Lung microvascular endothelial cell (primary cell): ENCODE measurements at regions not wholly inside any gene's neighbourhood (a gene's known extent, or its start where the extent isn't known, plus 50 kb on each side); places are given as distances from the start of the nearest gene placed in this dataset.
"Not testable (repeated sequence)": the region's sequence is repeated elsewhere in the genome, so short reads cannot be mapped to it uniquely, and the experiment has no call there.

ENCODE experiments used
- DNase-seq, 2 donors: peaks; one replicate each; pipeline versions ENCODE4 v3.0.0 to v3.0.0-alpha.2; 2010; ENCODE audit warnings: low read depth in 2 of 2

GRCh38 chr9:67423049-67423728 is 430.8 kb upstream of the SPATA31A3 start:
- not testable (repeated sequence) for DNase-seq

GRCh38 chr9:67418496-67419079 is 426.2 kb upstream of the SPATA31A3 start:
- not testable (repeated sequence) for DNase-seq

- DNase-seq: not testable (repeated sequence)
Measured at GRCh38 chr9:67417341-67417983, 425.1 kb upstream of the SPATA31A3 start.

- not testable (repeated sequence) for DNase-seq
Measured at GRCh38 chr9:67416639-67417038, 424.3 kb upstream of the SPATA31A3 start.

- DNase-seq: not testable (repeated sequence)
Measured at GRCh38 chr9:67410606-67411220, 418.4 kb upstream of the SPATA31A3 start.

- DNase-seq: not testable (repeated sequence)
Measured at GRCh38 chr9:67403739-67404138, 411.4 kb upstream of the SPATA31A3 start.

GRCh38 chr9:67397731-67398130 is 405.4 kb upstream of the SPATA31A3 start:
- not testable (repeated sequence) for DNase-seq

DNA sequence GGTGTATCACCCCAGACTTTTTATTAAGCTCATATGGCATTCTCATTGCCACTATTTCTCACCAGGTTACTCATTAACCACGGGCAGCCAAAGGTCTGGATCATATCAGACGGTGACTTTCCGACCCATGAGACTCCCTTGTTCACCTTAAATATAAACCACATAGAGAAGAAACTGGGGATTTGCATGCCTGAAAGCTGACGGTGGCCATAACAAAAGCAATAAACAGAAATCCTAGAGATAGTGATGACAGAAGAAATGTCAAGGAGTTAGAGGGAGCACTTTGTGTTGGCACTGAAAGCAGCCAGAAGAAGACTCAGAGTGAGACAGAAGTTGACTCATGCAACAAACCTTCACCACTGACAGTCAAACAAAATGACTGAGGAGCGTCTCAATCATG is 402.4 kb upstream of the SPATA31A3 start:
- not testable (repeated sequence) for DNase-seq

- not testable (repeated sequence) for DNase-seq
Measured at GRCh38 chr9:67394038-67394437, 401.7 kb upstream of the SPATA31A3 start.

GRCh38 chr9:67369664-67370063 is 377.3 kb upstream of the SPATA31A3 start:
- not testable (repeated sequence) for DNase-seq

DNA sequence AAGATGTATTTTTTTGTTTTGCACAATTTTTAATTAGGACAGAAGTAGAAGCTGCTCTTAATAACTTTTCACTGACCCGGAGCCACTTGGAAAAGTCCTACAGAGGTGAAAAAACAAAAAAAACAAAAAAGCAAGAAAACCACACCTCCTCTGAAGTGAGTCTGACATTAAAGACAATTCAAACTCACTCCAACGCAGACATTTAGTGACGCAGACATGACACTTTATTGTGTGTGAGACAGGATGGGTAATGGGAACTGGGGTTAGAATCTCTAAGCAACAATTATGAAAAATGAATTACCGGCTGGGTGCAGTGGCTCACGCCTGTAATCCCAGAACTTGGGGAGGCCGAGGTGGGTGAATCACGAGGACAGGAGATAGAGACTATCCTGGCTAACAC is 370.0 kb upstream of the SPATA31A3 start:
- DNase-seq: not testable (repeated sequence)

- DNase-seq: not testable (repeated sequence)
Measured at GRCh38 chr9:67353961-67354360, 361.6 kb upstream of the SPATA31A3 start.

- not testable (repeated sequence) for DNase-seq
Measured at GRCh38 chr9:67349424-67349759, 357.0 kb upstream of the SPATA31A3 start.

- not testable (repeated sequence) for DNase-seq
Measured at GRCh38 chr9:67348562-67349423, 356.4 kb upstream of the SPATA31A3 start.

DNA sequence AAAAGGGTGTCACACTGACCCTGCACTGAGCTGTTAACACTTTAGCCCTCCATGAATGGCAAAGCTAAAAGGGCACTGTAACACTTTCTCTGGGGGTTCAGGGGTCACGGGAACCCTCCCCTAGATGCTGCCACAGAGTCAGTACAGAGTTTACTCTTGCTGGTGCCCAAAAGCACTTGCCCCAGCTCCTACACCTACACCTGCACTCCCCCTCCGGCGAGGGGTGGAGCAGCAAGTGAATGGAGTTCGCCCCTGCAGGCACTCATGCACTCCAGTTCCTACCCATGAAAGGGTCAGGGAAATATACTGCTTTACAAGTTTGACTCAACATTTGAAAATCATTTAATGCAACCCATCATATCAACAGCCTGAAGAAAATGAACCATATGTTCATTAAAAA is 355.7 kb upstream of the SPATA31A3 start:
- DNase-seq: not testable (repeated sequence)

DNA sequence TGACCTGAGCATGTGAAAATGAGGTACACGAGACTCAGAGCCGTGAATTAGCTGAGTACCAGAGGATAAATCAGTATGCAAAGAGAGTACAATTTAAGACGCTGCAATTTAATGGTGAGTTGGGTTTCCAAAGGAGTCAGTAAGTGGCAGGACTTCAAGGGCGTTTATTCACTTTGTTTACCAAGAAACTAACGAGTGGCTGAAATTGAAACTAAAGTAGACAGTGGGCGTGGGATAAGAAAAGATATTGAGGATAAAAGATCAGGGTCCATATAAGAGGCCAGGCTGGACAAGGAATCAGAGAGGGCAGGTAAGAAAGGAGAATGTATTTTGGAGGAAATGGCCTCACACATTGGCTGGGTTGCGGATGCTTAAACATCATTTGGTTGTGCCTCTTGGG is 346.9 kb upstream of the SPATA31A3 start:
- not testable (repeated sequence) for DNase-seq

DNA sequence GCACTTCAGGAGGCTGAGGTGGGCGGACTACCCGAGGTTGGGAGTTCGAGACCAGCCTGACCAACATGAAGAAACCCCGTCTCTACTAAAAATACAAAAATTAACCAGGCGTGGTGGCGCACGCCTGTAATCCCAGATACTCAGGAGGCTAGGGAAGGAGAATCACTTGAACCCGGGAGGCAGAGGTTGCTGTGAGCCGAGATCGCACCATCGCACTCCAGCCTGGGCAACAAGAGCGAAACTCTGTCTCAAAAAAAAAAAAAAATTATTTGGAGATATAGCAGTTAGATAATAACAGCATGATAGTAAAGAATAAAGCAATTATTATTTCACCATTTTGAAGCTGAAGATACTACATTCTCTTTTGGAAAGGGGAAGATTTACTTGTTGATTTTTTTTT is 345.9 kb upstream of the SPATA31A3 start:
- DNase-seq: not testable (repeated sequence)

- not testable (repeated sequence) for DNase-seq
Measured at GRCh38 chr9:67334727-67335572, 342.6 kb upstream of the SPATA31A3 start.

DNA sequence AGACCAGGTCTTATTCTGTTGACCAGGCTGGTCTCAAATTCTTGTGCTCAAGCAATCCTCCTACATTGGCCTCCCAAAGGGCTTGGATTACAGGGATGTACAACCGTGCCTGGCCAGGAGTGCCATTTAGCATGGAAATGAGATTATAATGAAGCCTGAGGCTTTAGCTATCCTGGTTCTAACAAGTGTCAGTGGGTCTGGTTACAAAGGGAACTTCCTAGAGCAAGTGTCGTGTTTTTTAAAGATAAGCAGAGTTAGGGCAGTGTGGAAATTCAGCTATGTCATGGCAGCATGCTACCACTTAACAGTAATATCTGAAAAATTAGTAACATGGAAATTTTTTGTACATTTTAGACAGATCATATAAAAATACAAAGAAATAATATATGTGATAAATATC is 339.3 kb upstream of the SPATA31A3 start:
- DNase-seq: not testable (repeated sequence)

- DNase-seq: not testable (repeated sequence)
Measured at GRCh38 chr9:67313409-67313808, 321.1 kb upstream of the SPATA31A3 start.
